IgD-negative memory B cell (primary cell): ENCODE measurements at regions not wholly inside any gene's neighbourhood (a gene's known extent, or its start where the extent isn't known, plus 50 kb on each side); places are given as distances from the start of the nearest gene placed in this dataset.
A peak's percentile ranks its signal among the peaks of the same experiment; 100 is the strongest.

Experiments used
- H3K27ac Mint-ChIP-seq, 3 donors: one replicate each; pipeline ENCODE4 v1.8.0; 2020 to 2022; ENCODE audit warnings: mild to moderate bottlenecking in 3 of 3, mixed read lengths in 3 of 3, moderate library complexity in 1 of 3
- H3K27me3 Mint-ChIP-seq: one replicate; pipeline ENCODE4 v1.8.0; 2021; ENCODE audit warnings: mixed read lengths
- H3K36me3 Mint-ChIP-seq: one replicate; pipeline ENCODE4 v1.8.0; 2020; ENCODE audit warnings: mild to moderate bottlenecking, mixed read lengths
- H3K4me1 Mint-ChIP-seq, 3 donors: one replicate each; pipeline ENCODE4 v1.8.0; 2020 to 2022; ENCODE audit warnings: mixed read lengths in 3 of 3, mild to moderate bottlenecking in 1 of 3
- H3K4me3 Mint-ChIP-seq, 4 donors: one replicate each; pipeline ENCODE4 v1.8.0; 2020 to 2022; ENCODE audit warnings: mild to moderate bottlenecking in 4 of 4, mixed read lengths in 4 of 4, moderate library complexity in 3 of 4
- H3K9me3 Mint-ChIP-seq, 3 donors: one replicate each; pipeline ENCODE4 v1.8.0; 2020 to 2021; ENCODE audit warnings: mixed read lengths in 3 of 3, mild to moderate bottlenecking in 1 of 3

DNA sequence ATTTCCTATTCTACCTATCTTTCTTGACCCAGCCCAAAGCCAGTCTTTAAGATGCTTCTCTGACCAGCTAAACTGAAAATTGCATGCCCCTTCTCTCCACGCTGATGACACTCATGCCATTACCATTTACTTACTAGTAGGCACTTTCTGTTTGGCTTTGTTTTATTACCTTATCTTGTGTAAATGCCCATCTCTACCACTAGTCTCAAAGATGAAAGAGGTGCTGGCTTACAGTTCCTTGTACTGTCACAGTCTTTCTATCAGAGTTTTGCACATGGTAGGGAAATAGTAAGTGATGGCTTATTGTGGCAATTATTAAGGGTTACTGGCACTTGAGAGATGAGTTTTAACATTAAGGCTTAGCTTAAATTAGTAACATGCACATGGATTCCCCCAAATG lies 352.1 kb downstream of the RBM43 start:
- no peak overlapping the region for H3K27ac Mint-ChIP-seq
- H3K36me3 Mint-ChIP-seq: no peaks in the 10 kb centered on the region
- peaks cover 0 to 5% (median 2%) of the 10 kb centered on the region in 3 donors for H3K9me3 Mint-ChIP-seq
- no peak overlapping the region for H3K4me3 Mint-ChIP-seq
- no peaks in the 10 kb centered on the region for H3K27me3 Mint-ChIP-seq
- H3K4me1 Mint-ChIP-seq: no peaks in the 10 kb centered on the region

DNA sequence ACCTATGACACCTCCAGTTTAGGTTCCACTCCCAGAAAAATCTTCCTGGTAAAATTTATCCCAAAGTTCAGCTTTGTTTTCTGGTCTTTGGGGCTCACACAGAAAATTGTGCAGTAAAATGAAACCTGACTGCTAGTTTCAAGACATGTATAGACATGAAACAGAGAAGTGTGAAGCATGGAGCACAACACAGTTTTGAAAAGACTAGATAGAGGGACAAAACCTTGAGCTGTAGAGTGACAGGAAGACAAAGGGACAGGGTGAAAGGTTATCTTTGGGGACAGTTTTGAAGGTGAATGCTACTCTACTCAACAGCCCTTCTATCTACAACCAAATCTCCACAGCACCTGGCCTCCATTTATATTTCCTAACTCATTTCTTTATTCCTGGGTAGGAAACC lies 352.6 kb downstream of the RBM43 start:
- Mint-ChIP-seq H3K4me3 (no peak overlapping the region), H3K4me1 (no peaks in the 10 kb centered on the region)

DNA sequence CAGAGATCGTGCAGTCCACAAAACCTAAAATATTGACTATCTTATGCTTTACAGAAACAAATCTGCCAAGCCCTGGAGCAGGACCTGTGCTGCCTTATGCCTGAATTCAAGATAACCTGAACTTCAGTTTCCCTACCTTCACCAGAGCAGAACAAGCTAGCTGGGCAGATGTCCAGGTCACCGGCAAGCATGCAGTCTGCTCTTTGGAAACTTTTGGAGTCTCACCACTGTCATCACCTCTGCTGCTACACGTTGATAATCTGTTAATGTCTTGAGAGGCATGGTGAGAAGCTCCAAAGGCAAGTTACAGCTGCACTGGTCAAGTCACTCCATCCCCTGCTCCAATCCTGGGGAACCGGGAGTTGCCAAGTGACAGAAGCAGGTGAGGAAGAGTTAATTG lies 354.2 kb downstream of the RBM43 start:
- Mint-ChIP-seq H3K27me3 (no peaks in the 10 kb centered on the region), H3K4me3 (no peak overlapping the region), H3K36me3 (peaks cover 2% of the 10 kb centered on the region), H3K27ac (peak overlapping the region in 1 of 3 donors; percentile 9), H3K9me3 (peaks cover 0 to 4% (median 3%) of the 10 kb centered on the region in 3 donors), H3K4me1 (no peaks in the 10 kb centered on the region)

More for the DNA sequence above, 352.6 kb downstream of the RBM43 start:
- H3K27ac Mint-ChIP-seq: no peak overlapping the region
- no peaks in the 10 kb centered on the region for H3K27me3 Mint-ChIP-seq
- peaks cover 0 to 5% (median 3%) of the 10 kb centered on the region in 3 donors for H3K9me3 Mint-ChIP-seq
- no peaks in the 10 kb centered on the region for H3K36me3 Mint-ChIP-seq

DNA sequence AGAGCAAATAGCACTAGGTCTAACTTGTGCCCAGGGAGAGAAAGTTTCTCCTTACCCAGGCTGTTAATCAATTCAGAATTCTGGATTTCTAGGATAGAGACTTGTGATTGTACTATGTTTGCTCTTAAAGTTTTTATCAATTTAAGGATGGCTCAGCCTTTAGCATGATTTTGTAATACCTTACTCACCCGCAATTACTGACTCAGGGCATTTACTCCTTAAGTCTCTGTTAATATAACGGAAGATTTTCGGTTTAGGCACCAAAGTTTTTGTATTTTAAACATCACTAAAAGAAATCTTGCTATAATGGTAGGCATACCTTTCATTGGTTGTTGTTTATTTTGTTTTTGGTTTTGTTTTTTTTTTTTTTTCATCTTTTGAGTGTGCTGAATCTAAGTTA lies 358.2 kb downstream of the RBM43 start:
- Mint-ChIP-seq H3K27ac (no peak overlapping the region), H3K4me3 (no peak overlapping the region), H3K27me3 (no peaks in the 10 kb centered on the region), H3K4me1 (no peaks in the 10 kb centered on the region), H3K9me3 (peaks cover 5 to 11% (median 6%) of the 10 kb centered on the region in 3 donors), H3K36me3 (peaks cover 2% of the 10 kb centered on the region)

DNA sequence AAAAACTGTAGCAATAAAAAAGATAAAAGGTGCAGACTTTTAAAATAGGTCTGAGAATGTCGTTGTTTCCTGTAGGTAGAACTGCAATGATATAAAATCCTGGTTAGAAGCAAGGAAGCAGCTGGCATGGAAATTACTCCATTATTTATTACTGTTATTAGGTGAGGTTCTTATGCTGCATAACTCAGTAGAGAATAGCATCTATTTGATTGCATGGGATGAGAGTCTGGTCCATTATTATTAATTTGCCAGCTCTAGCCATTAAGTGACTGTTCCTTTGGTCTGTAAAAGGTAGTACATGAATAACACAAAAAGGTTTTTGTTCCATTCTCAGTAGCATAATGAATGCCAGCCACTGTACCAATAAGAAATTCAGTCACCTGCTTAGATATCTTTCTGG lies 358.6 kb downstream of the RBM43 start:
- H3K27ac Mint-ChIP-seq: no peak overlapping the region
- peaks cover 2% of the 10 kb centered on the region for H3K36me3 Mint-ChIP-seq
- no peaks in the 10 kb centered on the region for H3K27me3 Mint-ChIP-seq
- no peak overlapping the region for H3K4me3 Mint-ChIP-seq
- no peaks in the 10 kb centered on the region for H3K4me1 Mint-ChIP-seq
- H3K9me3 Mint-ChIP-seq: peaks cover 5 to 11% (median 6%) of the 10 kb centered on the region in 3 donors

GRCh38 chr2:150900913-150901312 lies 360.8 kb downstream of the RBM43 start:
- no peaks in the 10 kb centered on the region for H3K4me1 Mint-ChIP-seq
- H3K9me3 Mint-ChIP-seq: peaks cover 5 to 11% (median 6%) of the 10 kb centered on the region in 3 donors
- H3K27me3 Mint-ChIP-seq: no peaks in the 10 kb centered on the region
- no peak overlapping the region for H3K4me3 Mint-ChIP-seq
- no peak overlapping the region for H3K27ac Mint-ChIP-seq
- H3K36me3 Mint-ChIP-seq: peaks cover 2% of the 10 kb centered on the region

- H3K4me3 Mint-ChIP-seq: no peak overlapping the region
- no peaks in the 10 kb centered on the region for H3K4me1 Mint-ChIP-seq
- H3K27me3 Mint-ChIP-seq: no peaks in the 10 kb centered on the region
- no peaks in the 10 kb centered on the region for H3K36me3 Mint-ChIP-seq
- H3K9me3 Mint-ChIP-seq: peaks cover 0 to 7% (median 4%) of the 10 kb centered on the region in 3 donors
- H3K27ac Mint-ChIP-seq: no peak overlapping the region
Measured at GRCh38 chr2:150895968-150896367, 365.7 kb downstream of the RBM43 start.

DNA sequence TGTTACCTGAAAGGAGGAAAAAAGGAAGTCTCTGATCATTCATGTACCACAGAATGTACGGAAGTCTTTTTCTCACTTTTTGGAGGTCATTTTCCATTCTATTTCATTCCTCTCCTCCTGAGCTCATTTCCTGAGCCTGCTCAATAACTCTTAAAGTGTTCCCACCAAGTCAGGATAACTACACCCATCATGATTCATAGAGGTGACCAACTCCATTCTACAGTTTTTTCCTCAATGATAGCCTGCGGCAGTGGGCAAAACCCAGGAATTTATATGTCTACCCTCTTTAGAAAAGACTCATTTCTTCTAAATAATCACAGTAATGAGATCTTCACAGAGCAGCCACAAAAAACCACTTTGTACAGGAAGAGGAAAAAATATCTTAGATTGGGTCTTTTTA lies 372.5 kb downstream of the RBM43 start:
- Mint-ChIP-seq H3K27me3 (no peaks in the 10 kb centered on the region), H3K4me3 (no peak overlapping the region), H3K27ac (no peak overlapping the region), H3K4me1 (no peaks in the 10 kb centered on the region), H3K36me3 (no peaks in the 10 kb centered on the region), H3K9me3 (peaks cover 0 to 2% (median 0%) of the 10 kb centered on the region in 3 donors)

GRCh38 chr2:150888337-150888736 lies 373.3 kb downstream of the RBM43 start:
- Mint-ChIP-seq H3K27ac (no peak overlapping the region), H3K27me3 (no peaks in the 10 kb centered on the region), H3K4me1 (no peaks in the 10 kb centered on the region), H3K9me3 (peaks cover 0 to 2% (median 0%) of the 10 kb centered on the region in 3 donors), H3K4me3 (no peak overlapping the region), H3K36me3 (no peaks in the 10 kb centered on the region)

DNA sequence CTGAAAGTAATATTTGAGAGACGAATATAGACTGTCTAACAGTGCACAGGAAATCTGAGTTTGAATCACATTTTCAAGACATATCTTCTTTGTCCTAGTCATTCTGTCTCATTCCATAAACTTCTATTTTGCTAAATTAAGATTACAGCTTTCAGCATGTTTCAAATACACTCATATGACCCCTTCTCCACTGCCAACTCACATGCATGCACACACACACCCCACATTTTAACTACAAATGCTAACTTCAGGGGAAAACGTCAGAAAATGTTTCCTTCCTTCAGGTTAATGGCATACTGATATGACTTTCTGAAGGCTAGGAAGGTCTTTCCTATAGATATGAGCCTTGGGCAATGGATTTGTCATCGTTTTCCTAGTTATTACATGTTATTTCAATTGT lies 373.7 kb downstream of the RBM43 start:
- Mint-ChIP-seq H3K27me3 (no peaks in the 10 kb centered on the region), H3K36me3 (no peaks in the 10 kb centered on the region), H3K27ac (no peak overlapping the region), H3K4me1 (no peaks in the 10 kb centered on the region), H3K9me3 (peaks cover 0 to 2% (median 0%) of the 10 kb centered on the region in 3 donors), H3K4me3 (no peak overlapping the region)

- Mint-ChIP-seq H3K36me3 (no peaks in the 10 kb centered on the region), H3K27me3 (no peaks in the 10 kb centered on the region), H3K4me3 (no peak overlapping the region), H3K9me3 (no peaks in the 10 kb centered on the region), H3K27ac (no peak overlapping the region), H3K4me1 (no peaks in the 10 kb centered on the region)
Measured at GRCh38 chr2:150885774-150886386, 375.8 kb downstream of the RBM43 start.

GRCh38 chr2:150885236-150885635 lies 376.4 kb downstream of the RBM43 start:
- Mint-ChIP-seq H3K4me3 (no peak overlapping the region), H3K27me3 (no peaks in the 10 kb centered on the region), H3K9me3 (no peaks in the 10 kb centered on the region), H3K27ac (no peak overlapping the region), H3K36me3 (no peaks in the 10 kb centered on the region), H3K4me1 (no peaks in the 10 kb centered on the region)

DNA sequence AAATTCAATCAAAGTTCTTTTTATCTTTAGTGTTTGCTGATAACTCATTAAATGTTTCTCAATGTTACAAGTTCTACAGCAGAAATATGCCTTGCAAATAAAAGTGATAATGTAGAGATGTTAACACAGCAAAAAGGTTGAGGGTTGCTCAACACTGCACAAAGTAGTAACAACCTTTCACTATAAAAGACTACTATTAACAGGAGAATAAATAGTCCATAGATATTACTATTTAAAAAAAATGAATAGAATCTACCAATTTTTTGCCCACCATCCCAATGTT lies 378.1 kb downstream of the RBM43 start:
- Mint-ChIP-seq H3K9me3 (no peaks in the 10 kb centered on the region), H3K27me3 (peaks cover 2% of the 10 kb centered on the region), H3K4me1 (no peaks in the 10 kb centered on the region), H3K36me3 (no peaks in the 10 kb centered on the region), H3K4me3 (no peak overlapping the region), H3K27ac (no peak overlapping the region)

DNA sequence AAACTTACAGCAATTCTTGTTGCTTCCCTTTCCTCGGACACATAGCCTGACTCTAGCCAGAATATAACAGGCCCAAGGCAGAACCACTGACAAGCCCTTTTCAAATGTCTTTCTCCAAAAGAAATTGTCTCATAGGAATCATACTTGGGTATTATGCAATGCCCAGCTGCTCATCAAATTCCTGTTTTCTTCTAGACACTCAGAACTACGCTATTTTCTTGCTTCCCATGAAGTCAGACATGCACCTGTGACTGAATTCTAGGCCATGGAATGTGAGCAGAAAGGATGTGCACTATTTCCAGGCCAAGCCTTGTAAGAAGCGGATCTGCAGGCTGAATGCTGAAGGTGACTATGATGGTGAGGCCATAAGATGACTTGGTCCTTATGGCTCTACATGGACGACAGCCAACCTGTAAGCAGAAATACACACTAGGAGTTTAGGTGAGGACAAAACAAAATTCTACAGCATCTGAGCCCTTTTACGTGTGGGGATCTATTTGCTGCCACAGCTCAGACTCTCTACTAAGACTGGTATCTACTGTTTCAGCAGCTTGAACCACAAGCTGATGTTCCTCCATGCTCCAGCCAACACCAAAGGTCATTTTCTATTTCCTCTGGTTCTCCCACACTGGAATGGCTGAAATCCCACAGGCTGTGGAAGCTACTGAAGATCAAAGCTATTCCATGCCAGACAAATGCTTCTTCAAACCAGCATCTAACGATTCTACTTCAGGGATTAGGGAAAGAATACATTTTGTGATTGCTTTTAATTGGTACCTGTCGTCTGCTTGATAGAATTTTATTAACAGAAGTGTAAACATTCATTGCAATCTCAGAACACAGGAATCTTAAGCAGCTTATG lies 378.7 kb downstream of the RBM43 start:
- no peak overlapping the region for H3K27ac Mint-ChIP-seq
- H3K4me3 Mint-ChIP-seq: no peak overlapping the region
- H3K36me3 Mint-ChIP-seq: no peaks in the 10 kb centered on the region
- H3K9me3 Mint-ChIP-seq: peaks cover 0 to 2% (median 0%) of the 10 kb centered on the region in 3 donors
- H3K27me3 Mint-ChIP-seq: peaks cover 2% of the 10 kb centered on the region
- no peaks in the 10 kb centered on the region for H3K4me1 Mint-ChIP-seq

- H3K27ac Mint-ChIP-seq: no peak overlapping the region
- H3K36me3 Mint-ChIP-seq: no peaks in the 10 kb centered on the region
- H3K27me3 Mint-ChIP-seq: peaks cover 2% of the 10 kb centered on the region
- peaks cover 0 to 2% (median 0%) of the 10 kb centered on the region in 3 donors for H3K9me3 Mint-ChIP-seq
- no peaks in the 10 kb centered on the region for H3K4me1 Mint-ChIP-seq
- no peak overlapping the region for H3K4me3 Mint-ChIP-seq
Measured at GRCh38 chr2:150880986-150881385, 380.7 kb downstream of the RBM43 start.

DNA sequence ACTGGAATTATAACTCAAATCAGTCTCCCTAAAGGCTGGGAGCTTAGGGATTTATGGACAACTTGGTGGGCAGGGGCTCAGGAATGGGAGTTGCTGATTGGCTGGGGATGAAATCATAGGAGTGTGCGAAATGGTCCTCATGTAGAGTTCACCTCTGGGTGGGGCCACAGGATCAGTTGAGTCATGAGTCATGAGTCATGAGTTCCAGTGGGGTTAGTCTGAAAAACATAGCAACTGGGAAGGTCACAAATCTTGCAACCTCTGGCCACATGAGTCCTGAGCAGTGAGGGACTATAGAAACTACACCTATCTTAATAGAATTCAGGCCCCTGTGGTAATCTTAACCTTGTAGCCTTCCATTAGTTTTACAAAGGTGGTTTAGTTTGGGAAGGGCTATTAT lies 383.3 kb downstream of the RBM43 start:
- Mint-ChIP-seq H3K27ac (no peak overlapping the region), H3K4me3 (no peak overlapping the region), H3K36me3 (no peaks in the 10 kb centered on the region), H3K27me3 (peaks cover 2% of the 10 kb centered on the region), H3K4me1 (no peaks in the 10 kb centered on the region), H3K9me3 (peaks cover 0 to 2% (median 0%) of the 10 kb centered on the region in 3 donors)
